Astrocyte (in vitro differentiated cells and primary cell): ENCODE measurements at regions not wholly inside any gene's neighbourhood (a gene's known extent, or its start where the extent isn't known, plus 50 kb on each side); places are given as distances from the start of the nearest gene placed in this dataset.

Experiments
- EZH2 ChIP-seq: IDR thresholded peaks from 2 replicates; pipeline ENCODE4 v1.6.1; 2012; ENCODE audit warnings: mild to moderate bottlenecking, low read length, inconsistent platforms; ENCODE audit not compliant: insufficient read depth
- TF ChIP-seq, protein P1 (sequence below): IDR thresholded peaks from 2 replicates; pipeline ENCODE4 v1.5.1; 2011; ENCODE audit warnings: low read depth, mild to moderate bottlenecking, inconsistent platforms, low read length, moderate library complexity; ENCODE audit not compliant: insufficient read depth

DNA sequence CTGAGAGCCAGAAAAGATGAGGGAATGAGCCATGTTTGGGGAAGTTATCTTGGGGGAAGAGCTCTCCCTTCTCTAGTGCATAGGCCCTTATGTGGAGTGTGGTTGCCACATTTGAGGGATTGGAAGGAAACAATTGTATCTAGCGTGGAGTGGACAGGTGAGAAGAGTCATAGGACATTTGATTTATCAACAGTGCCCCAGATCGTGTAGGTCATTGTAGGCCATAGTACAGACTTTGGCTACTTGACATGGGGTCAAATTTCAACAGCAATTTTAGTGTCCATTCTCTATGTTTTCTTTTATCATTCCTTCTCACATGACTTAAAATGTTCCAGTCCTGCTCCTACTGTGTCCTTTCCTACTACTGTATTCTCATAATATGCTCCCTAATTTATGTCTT lies 1182.8 kb downstream of the SORCS1 start:
- TF ChIP-seq, protein P1, sequence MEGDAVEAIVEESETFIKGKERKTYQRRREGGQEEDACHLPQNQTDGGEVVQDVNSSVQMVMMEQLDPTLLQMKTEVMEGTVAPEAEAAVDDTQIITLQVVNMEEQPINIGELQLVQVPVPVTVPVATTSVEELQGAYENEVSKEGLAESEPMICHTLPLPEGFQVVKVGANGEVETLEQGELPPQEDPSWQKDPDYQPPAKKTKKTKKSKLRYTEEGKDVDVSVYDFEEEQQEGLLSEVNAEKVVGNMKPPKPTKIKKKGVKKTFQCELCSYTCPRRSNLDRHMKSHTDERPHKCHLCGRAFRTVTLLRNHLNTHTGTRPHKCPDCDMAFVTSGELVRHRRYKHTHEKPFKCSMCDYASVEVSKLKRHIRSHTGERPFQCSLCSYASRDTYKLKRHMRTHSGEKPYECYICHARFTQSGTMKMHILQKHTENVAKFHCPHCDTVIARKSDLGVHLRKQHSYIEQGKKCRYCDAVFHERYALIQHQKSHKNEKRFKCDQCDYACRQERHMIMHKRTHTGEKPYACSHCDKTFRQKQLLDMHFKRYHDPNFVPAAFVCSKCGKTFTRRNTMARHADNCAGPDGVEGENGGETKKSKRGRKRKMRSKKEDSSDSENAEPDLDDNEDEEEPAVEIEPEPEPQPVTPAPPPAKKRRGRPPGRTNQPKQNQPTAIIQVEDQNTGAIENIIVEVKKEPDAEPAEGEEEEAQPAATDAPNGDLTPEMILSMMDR: no peak
- no peak for TF ChIP-seq EZH2
